ENCODE measurements at regions not wholly inside any gene's neighbourhood (a gene's known extent, or its start where the extent isn't known, plus 50 kb on each side); places are given as distances from the start of the nearest gene placed in this dataset.

- TF ChIP-seq CTCF (IDR thresholded peaks at IDR 0.05): no peak
- Mint-ChIP-seq H3K27me3 (no peaks in the 10 kb centered on the region), H3K27ac (no peak overlapping the region), H3K9me3 (peaks cover 3% of the 10 kb centered on the region), H3K4me1 (no peaks in the 10 kb centered on the region), H3K4me3 (no peak overlapping the region), H3K36me3 (ENCODE audit: low read depth) (no peaks in the 10 kb centered on the region)
- intact Hi-C loops (cut with micrococcal nuclease): no loop called here
- DNase-seq (no peak), ATAC-seq (ENCODE audit: low read depth) (no peak)
- ChIA-PET CTCF (no interaction called here), POLR2A (no interaction called here)
Measured at GRCh38 chr5:3794611-3795010, 199.0 kb downstream of the IRX1 start.

GRCh38 chr5:3796736-3797135 lies 201.1 kb downstream of the IRX1 start:
- intact Hi-C loops (cut with micrococcal nuclease): no loop called here
- Mint-ChIP-seq H3K27me3 (no peaks in the 10 kb centered on the region), H3K36me3 (ENCODE audit: low read depth) (no peaks in the 10 kb centered on the region), H3K27ac (no peak overlapping the region), H3K9me3 (peaks cover 3% of the 10 kb centered on the region), H3K4me3 (no peak overlapping the region), H3K4me1 (no peaks in the 10 kb centered on the region)
- ATAC-seq (ENCODE audit: low read depth): no peak
- ChIA-PET POLR2A (no interaction called here), CTCF (no interaction called here)
- TF ChIP-seq CTCF (IDR thresholded peaks at IDR 0.05): no peak
- DNase-seq: no peak

GRCh38 chr5:3801967-3802366 lies 206.3 kb downstream of the IRX1 start:
- Mint-ChIP-seq H3K9me3 (no peaks in the 10 kb centered on the region), H3K36me3 (ENCODE audit: low read depth) (no peaks in the 10 kb centered on the region), H3K4me3 (no peak overlapping the region), H3K4me1 (no peaks in the 10 kb centered on the region), H3K27ac (no peak overlapping the region), H3K27me3 (no peaks in the 10 kb centered on the region)
- ATAC-seq (ENCODE audit: low read depth): no peak
- ChIA-PET POLR2A (no interaction called here), CTCF (no interaction called here)
- intact Hi-C loops (cut with micrococcal nuclease): no loop called here
- no peak for DNase-seq
- no peak for TF ChIP-seq CTCF (IDR thresholded peaks at IDR 0.05)

GRCh38 chr5:3809455-3809854 lies 213.8 kb downstream of the IRX1 start:
- Mint-ChIP-seq H3K36me3 (ENCODE audit: low read depth) (no peaks in the 10 kb centered on the region), H3K4me1 (no peaks in the 10 kb centered on the region), H3K27ac (no peak overlapping the region), H3K9me3 (peaks cover 15% of the 10 kb centered on the region), H3K27me3 (no peaks in the 10 kb centered on the region), H3K4me3 (no peak overlapping the region)
- DNase-seq (no peak), ATAC-seq (ENCODE audit: low read depth) (no peak)
- ChIA-PET CTCF (no interaction called here), POLR2A (no interaction called here)
- intact Hi-C loops (cut with micrococcal nuclease): no loop called here
- no peak for TF ChIP-seq CTCF (IDR thresholded peaks at IDR 0.05)

GRCh38 chr5:3811116-3811515 lies 215.5 kb downstream of the IRX1 start:
- no peak overlapping the region for H3K27ac Mint-ChIP-seq
- ChIA-PET CTCF (no interaction called here), POLR2A (no interaction called here)
- no peak overlapping the region for H3K4me3 Mint-ChIP-seq
- intact Hi-C loops (cut with micrococcal nuclease): no loop called here
- H3K4me1 Mint-ChIP-seq: no peaks in the 10 kb centered on the region
- ATAC-seq (ENCODE audit: low read depth) (no peak), DNase-seq (no peak)
- H3K9me3 Mint-ChIP-seq: peaks cover 15% of the 10 kb centered on the region
- no peaks in the 10 kb centered on the region for H3K36me3 Mint-ChIP-seq (ENCODE audit: low read depth)
- no peak for TF ChIP-seq CTCF (IDR thresholded peaks at IDR 0.05)
- no peaks in the 10 kb centered on the region for H3K27me3 Mint-ChIP-seq

Data from activated B cell treated with CpG ODN at 0.5 μM for 24 hours (primary cell).